Activated CD8-positive, alpha-beta memory T cell treated with anti-CD3 and anti-CD28 coated beads, Interleukin-2, amount 50 U/mL, for 4 hours (primary cell): ENCODE measurements at regions not wholly inside any gene's neighbourhood (a gene's known extent, or its start where the extent isn't known, plus 50 kb on each side); places are given as distances from the start of the nearest gene placed in this dataset.
A peak's percentile ranks its signal among the peaks of the same experiment; 100 is the strongest.
"Not testable (repeated sequence)": the region's sequence is repeated elsewhere in the genome, so short reads cannot be mapped to it uniquely, and the experiment has no call there.

Source experiments
- DNase-seq: peaks from one replicate; pipeline ENCODE4 v3.0.0-alpha.2; 2020

DNA sequence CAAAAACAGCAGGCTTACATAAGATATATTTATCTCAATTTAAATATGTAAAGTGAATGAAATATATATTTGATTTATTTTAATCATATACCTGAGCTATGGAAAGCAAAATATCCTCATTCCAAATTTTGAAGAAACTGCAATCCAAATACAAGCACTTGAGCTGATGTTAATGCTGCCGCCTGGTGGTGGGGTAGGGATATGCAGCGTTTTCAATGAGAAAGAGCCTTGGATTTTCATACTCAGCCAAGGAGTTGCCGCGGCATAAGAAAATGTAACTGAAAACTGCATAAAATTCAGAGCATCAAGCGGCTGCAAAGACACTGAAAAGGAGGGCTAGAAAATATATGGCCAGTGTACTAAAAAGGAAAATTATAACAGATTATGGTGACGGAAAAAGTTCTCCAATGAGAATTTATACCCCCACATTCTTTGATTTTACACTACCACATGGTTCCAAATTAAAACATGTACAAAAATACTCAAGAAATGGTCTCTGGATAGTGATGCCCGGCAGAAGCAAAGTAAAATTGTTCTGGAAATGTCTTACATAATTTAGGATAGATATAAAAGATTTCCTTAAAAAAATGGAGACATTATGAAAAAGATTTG lies 660.3 kb upstream of the PITX2 start:
- DNase-seq, result peak; percentile 13

GRCh38 chr4:111296466-111296865 lies 673.6 kb upstream of the PITX2 start:
- DNase-seq, result no peak

DNA sequence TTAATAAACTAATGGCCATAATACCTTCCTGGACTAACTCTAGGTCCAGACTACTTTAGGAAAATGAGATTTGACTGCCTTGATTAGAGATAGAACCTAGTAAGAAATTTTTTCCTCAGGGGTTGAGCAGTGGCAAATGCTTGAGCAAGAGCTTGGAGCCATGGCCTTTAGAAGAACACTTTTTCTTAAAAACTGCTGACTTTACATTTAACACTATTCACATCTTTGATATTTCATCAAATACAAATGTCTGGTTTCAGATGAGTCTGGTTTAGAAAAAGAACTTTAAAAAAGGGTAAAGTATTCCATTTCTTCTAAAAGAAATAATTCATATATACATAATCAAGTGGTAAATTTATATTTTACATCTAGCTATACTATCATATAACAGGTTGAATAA lies 680.9 kb upstream of the PITX2 start:
- no peak for DNase-seq

DNA sequence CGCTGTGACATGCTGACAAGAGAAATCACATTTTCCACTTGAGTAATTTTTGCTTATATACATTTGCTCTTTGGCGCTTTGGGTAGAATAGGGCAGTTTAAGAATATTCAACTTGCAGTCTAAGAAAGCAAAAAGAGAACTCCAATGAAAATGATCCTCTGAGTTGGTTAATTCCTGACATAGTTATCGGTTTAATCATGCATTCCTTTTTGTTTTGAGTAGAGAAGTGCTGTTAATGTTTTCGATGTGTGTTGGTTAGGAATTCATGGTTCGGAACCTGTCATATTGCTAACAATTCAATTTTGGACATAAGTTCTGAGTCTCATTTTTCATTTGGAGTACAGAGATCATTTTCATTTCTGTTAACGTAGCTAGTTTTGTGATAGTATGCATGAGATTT lies 700.6 kb upstream of the PITX2 start:
- DNase-seq, result no peak

DNA sequence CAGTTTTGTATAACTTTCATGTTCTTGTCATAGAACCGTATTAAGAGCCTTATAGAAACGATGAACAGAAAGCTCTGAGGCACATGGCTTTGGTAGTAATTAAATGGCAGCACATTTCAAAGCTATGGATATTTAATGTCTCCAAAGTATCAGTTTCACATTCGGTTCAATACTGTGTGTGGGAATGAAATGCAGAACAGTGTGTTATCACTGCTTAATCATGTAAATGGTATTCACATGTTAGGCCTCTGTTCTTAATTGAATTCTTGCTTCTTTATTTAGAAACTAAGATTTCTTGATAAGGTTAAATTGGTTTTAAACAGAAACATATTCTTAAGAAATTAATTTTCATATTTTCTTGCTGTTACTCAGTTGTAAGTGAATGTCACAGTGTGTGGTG lies 701.0 kb upstream of the PITX2 start:
- DNase-seq, result no peak

DNA sequence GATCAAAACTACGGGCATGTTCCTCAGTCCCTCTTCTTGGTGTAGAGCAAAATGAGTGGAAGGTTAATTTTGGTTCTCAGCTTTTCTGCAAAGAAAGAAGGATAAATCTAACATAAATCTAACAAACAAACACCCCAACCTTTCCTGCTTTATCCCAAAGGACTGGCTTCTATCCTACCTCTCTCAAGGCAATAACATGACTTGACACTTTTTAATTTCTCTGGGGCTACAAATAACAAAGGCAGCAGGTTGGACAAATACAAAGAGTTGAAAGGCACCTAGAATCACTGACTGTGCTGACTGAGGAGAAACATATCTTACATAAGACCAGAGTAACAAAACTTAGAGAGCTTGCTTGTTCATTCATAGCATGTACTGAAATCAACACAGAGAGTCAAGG lies 703.6 kb upstream of the PITX2 start:
- DNase-seq, result no peak

GRCh38 chr4:111330786-111331185 lies 707.9 kb upstream of the PITX2 start:
- no peak for DNase-seq

DNA sequence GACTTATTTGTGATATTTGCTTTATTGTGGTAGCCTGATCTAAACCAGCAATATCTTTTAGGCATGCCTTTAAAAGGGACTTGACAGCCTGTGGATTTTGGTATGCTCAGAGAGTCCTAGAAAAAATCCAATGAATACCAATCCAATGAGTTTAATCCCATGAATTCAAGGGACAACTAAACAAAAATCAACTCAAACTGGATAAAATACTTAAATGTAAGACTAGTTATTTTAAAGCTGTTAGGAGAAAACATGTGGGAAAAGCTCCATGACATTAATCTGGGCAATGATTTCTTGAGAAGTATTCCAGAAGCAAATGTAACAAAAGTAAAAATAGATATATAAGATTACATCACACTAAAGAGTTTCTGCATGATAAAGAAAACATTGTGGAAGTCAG lies 711.5 kb upstream of the PITX2 start:
- no peak for DNase-seq

DNA sequence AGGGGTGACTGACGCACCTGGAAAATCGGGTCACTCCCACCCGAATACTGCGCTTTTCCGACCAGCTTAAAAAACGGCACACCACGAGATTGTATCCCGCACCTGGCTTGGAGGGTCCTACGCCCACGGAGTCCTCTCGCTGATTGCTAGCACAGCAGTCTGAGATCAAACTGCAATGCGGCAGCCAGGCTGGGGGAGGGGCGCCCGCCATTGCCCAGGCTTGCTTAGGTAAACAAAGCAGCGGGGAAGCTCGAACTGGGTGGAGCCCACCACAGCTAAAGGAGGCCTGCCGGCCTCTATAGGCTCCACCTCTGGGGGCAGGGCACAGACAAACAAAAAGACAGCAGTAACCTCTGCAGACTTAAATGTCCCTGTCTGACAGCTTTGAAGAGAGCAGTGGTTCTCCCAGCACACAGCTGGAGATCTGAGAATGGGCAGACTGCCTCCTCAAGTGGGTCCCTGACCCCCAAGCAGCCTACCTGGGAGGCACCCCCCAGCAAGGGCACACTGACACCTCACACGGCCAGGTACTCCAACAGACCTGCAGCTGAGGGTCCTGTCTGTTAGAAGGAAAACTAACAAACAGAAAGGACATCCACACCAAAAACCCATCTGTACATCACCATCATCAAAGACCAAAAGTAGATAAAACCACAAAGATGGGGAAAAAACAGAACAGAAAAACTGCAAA lies 714.5 kb upstream of the PITX2 start:
- DNase-seq, result not testable (repeated sequence)

- no peak for DNase-seq
Measured at GRCh38 chr4:111359602-111360001, 736.7 kb upstream of the PITX2 start.

DNA sequence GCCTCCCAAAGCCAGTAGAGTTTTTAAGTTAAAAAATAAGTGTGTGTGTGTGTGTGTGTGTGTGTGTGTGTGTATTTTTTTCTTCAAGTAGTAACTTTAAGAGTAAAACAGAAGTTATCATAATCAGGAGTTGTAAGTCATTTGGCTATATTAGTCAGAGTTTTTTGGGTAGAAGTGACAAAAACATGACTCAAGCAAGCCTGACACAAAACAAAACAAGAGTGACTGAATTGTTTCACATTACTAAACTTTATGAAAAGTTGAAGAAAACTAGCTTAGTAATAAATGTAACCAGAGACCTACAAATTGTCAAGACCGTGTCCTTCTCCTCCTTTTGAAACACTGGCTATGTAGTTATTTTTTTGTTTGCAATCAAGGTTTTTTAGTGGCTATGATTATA lies 738.0 kb upstream of the PITX2 start:
- DNase-seq, result no peak

- no peak for DNase-seq
Measured at GRCh38 chr4:111362941-111363361, 740.1 kb upstream of the PITX2 start.

GRCh38 chr4:111377880-111378279 lies 755.0 kb upstream of the PITX2 start:
- DNase-seq, result not testable (repeated sequence)

DNA sequence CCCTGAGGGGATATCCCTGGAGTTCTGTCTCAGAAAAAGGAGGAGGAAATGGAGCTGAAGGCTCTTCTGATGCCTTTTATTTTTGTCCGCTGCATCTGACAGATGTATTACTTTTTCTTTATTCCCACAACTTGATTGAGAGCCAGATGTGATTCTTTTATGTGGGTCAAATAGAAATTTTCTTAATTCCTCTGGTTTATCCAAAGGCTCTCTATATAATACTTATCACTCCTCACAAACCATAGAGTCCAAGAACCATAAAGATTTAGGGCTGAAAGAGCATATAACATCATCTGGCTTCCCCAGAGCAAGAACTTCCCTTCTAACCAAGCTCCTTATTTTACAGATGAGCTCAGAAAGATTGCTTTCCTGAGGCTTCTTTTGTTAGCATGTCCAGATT lies 756.7 kb upstream of the FAM241A start:
- no peak for DNase-seq

DNA sequence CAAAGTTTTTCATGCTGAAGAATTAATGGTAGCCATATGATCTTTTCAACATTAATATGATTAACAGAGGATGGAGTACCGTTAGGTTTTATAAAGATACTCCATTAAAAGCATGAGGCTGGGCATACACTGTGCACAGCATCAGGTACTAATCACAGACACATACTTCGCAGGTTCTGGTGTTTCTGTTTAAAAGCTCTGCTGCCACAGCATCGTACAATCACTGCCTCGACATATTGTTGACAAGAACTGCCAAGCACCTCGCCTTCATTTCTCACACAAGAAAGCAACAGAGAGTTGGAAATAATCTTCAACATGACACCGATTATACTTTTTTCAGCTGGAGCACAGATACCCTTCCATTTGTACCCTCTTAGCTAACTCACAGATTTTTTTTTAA lies 753.4 kb upstream of the FAM241A start:
- DNase-seq, result no peak

- no peak for DNase-seq
Measured at GRCh38 chr4:111393781-111394180, 751.5 kb upstream of the FAM241A start.

DNA sequence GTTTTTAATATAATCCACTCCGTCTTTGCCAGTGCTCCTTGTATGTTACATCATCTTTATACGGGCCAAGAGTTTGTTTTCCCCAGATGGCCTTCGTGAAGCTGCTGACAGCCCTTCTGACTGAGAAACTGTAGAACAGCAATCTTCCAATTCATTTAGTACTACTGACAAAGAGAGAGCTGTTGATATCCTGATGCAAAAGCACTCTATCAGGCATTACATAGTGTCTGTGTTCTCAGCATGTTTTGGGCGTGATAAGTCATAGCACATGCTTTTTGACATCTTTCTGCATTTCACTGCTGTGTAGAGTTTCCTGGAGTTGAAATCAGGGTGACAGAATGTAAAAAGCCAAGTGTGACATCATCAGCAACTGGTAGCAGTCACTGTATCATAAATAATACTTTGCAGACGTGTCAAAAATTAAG lies 746.3 kb upstream of the FAM241A start:
- no peak for DNase-seq

DNA sequence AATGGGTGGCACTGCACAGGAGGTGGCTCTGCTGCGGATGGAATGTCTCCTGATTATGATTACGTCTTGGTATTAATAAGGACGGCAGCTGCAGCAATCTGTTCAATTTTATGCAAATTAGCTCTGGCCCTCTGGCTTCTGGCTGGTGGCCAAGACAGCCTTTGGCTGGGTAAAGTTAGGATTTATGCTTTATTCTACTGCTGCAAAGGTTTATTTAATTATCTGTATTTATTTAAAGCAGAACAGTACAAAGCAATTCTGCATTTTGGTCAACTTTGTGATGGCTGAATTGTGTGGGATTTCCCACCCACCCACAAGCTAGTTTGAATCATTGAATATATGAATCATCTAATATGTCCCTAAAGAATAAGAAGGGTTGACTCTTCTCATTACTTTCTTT lies 745.6 kb upstream of the FAM241A start:
- no peak for DNase-seq

- no peak for DNase-seq
Measured at GRCh38 chr4:111400741-111401140, 744.5 kb upstream of the FAM241A start.

DNA sequence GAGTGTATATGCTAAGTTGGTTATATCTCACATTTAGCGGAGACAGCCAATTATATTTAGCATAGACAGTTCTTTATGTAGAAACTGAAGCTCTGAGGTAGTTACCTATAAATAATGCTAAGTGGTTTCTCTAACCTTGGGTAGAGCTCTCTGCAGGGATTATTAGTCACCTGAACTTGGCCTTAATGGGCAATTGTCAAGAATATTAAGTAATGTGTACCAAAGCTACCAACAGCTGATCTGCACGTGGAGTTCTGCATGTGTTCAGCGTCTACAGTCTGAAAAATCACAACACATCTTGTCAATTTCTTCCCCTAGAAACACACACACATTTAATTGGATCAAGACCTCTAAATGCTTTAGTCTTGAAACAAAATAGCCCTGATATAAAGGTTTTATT lies 740.6 kb upstream of the FAM241A start:
- DNase-seq, result no peak

GRCh38 chr4:111405989-111406388 lies 739.3 kb upstream of the FAM241A start:
- DNase-seq, result no peak

GRCh38 chr4:111410571-111410970 lies 734.7 kb upstream of the FAM241A start:
- DNase-seq, result no peak

- DNase-seq, result no peak
Measured at GRCh38 chr4:111417521-111417920, 727.7 kb upstream of the FAM241A start.

DNA sequence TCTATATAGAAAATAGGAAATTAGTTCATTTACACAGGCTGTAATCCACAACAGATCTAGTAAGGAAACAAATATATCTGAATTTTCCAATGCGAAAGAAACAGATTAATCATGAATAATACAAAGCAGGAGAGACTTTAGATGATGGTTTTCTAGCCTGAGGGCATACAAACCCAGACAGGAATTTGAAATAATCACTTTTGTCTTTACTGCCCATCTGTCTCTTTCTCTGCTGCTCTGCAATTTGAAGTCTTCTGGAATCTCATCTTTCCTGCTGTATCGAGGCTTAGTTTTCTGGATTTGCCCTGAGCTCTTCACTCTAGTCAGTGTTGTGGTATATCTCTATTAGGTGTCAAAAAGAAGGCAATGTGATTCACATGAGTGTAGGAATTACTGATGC lies 711.8 kb upstream of the FAM241A start:
- no peak for DNase-seq

DNA sequence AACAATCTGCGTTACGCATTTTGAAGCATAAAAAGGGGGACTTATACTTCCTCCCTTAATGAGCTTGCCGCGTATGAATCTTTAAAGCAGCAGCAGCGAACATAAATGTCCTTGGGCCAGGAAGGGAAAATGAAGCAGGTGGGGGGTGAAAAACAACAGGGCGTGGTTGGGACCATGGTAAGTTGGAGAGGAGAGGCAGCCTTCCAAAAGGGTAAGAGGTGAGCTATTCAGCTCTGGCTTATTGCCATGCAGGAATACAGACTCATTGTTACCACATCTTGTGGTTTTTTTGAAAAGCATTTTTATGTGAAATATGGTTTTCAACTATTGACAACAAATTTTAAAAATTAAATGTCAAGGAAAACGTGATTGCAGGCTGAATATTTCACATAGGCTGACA lies 710.7 kb upstream of the FAM241A start:
- no peak for DNase-seq
